Right ventricle myocardium superior (tissue), 1 donor: ENCODE measurements at regions not wholly inside any gene's neighbourhood (a gene's known extent, or its start where the extent isn't known, plus 50 kb on each side); places are given as distances from the start of the nearest gene placed in this dataset.
"Not testable (repeated sequence)": the region's sequence is repeated elsewhere in the genome, so short reads cannot be mapped to it uniquely, and the experiment has no call there.

ENCODE experiments used
- ATAC-seq: fragments of 200-7000 bp; cut with Tn5 transposase; one replicate; pipeline ENCODE4 v1.9.1; 2020; ENCODE audit warnings: mild to moderate bottlenecking; ENCODE audit not compliant: poor library complexity
- DNase-seq: peaks from one replicate; pipeline ENCODE4 v3.0.0-alpha.2; 2020
- intact Hi-C: fragments of 100-400 bp; cut with DNase I; formaldehyde crosslinking; loops from one replicate; pipeline ENCODE4 v1.11.2; 2022
- donor health status: DM: no; HTN: yes; CAD: no; lungs with severe emphysema.

- intact Hi-C loops, result no loop called here
- ATAC-seq (no peak), DNase-seq (no peak)
These were observed 245.6 kb upstream of the RAI14 start for GRCh38 chr5:34410411-34411139.

GRCh38 chr5:34411470-34412346, 244.4 kb upstream of the RAI14 start:
- DNase-seq (no peak), ATAC-seq (no peak)
- intact Hi-C loops, result no loop called here

GRCh38 chr5:34412736-34413135, 243.4 kb upstream of the RAI14 start:
- intact Hi-C loops, result no loop called here
- DNase-seq, result no peak
- no peak for ATAC-seq

- intact Hi-C loops, result no loop called here
- ATAC-seq, result no peak
- no peak for DNase-seq
These were observed 240.4 kb upstream of the RAI14 start for GRCh38 chr5:34415559-34416198.

GRCh38 chr5:34416501-34417008, 239.6 kb upstream of the RAI14 start:
- intact Hi-C loops, result no loop called here
- no peak for DNase-seq
- no peak for ATAC-seq

GRCh38 chr5:34420191-34420590, 235.9 kb upstream of the RAI14 start:
- ATAC-seq, intact Hi-C loops, DNase-seq: not testable (repeated sequence)

- intact Hi-C loops, result no loop called here
- no peak for DNase-seq
- ATAC-seq, result no peak
These were observed 219.2 kb upstream of the RAI14 start for GRCh38 chr5:34436761-34437501.

- intact Hi-C loops, result no loop called here
- DNase-seq, result no peak
- no peak for ATAC-seq
These were observed 216.5 kb upstream of the RAI14 start for GRCh38 chr5:34439601-34440000.

GRCh38 chr5:34441767-34442166, 214.4 kb upstream of the RAI14 start:
- ATAC-seq, intact Hi-C loops, DNase-seq: not testable (repeated sequence)

GRCh38 chr5:34447424-34447823, 208.7 kb upstream of the RAI14 start:
- DNase-seq (no peak), ATAC-seq (no peak)
- intact Hi-C loops, result no loop called here

- intact Hi-C loops, result no loop called here
- ATAC-seq, result no peak
- no peak for DNase-seq
These were observed 206.5 kb upstream of the RAI14 start for GRCh38 chr5:34449639-34450038.

GRCh38 chr5:34450338-34450737, 205.8 kb upstream of the RAI14 start:
- intact Hi-C loops, result no loop called here
- DNase-seq, result no peak
- ATAC-seq, result no peak

GRCh38 chr5:34452170-34452828, 203.8 kb upstream of the RAI14 start:
- intact Hi-C loops, result no loop called here
- ATAC-seq, result no peak
- no peak for DNase-seq

- intact Hi-C loops, result no loop called here
- ATAC-seq (no peak), DNase-seq (no peak)
These were observed 201.0 kb upstream of the RAI14 start for GRCh38 chr5:34455098-34455497.

- intact Hi-C loops, result no loop called here
- ATAC-seq, result no peak
- DNase-seq, result no peak
These were observed 196.2 kb upstream of the RAI14 start for GRCh38 chr5:34459908-34460307.

- ATAC-seq (no peak), DNase-seq (no peak)
- intact Hi-C loops, result no loop called here
These were observed 195.6 kb upstream of the RAI14 start for GRCh38 chr5:34460496-34460895.

GRCh38 chr5:34464829-34465228, 191.3 kb upstream of the RAI14 start:
- no peak for DNase-seq
- no peak for ATAC-seq
- intact Hi-C loops, result loop anchor here (5.0 kb wide), 1 partner anchor 468 kb away; no protein-coding TSS in a partner anchor

- intact Hi-C loops, result loop anchor here (5.0 kb wide), 1 partner anchor 468 kb away; no protein-coding TSS in a partner anchor
- not testable (repeated sequence) for ATAC-seq, DNase-seq
These were observed 190.8 kb upstream of the RAI14 start for GRCh38 chr5:34465301-34465700.
